Transverse colon (tissue), 4 donors: ENCODE measurements at regions not wholly inside any gene's neighbourhood (a gene's known extent, or its start where the extent isn't known, plus 50 kb on each side); places are given as distances from the start of the nearest gene placed in this dataset.
"Not testable (repeated sequence)": the region's sequence is repeated elsewhere in the genome, so short reads cannot be mapped to it uniquely, and the experiment has no call there.

Experiments used
- DNase-seq: peaks from one replicate; pipeline ENCODE4 v3.0.0-alpha.2; 2019
- H3K27ac ChIP-seq, 4 donors: fragments of 200-600 bp; sonication (generic); 2 replicates each; pipeline ENCODE4 v1.5.1; 2016 to 2018; ENCODE audit warnings: inconsistent platforms in 4 of 4
- H3K27me3 ChIP-seq: fragments of 200-600 bp; sonication (generic); 2 replicates; pipeline ENCODE4 v1.5.1; 2017; ENCODE audit warnings: inconsistent platforms
- H3K36me3 ChIP-seq, 4 donors: fragments of 200-600 bp; sonication (generic); 2 replicates each; pipeline ENCODE4 v1.5.1; 2017 to 2019; ENCODE audit warnings: inconsistent platforms in 4 of 4
- H3K4me1 ChIP-seq, 4 donors: fragments of 200-600 bp; sonication (generic); 2 replicates each; pipeline ENCODE4 v1.5.1; 2017 to 2020; ENCODE audit warnings: inconsistent platforms in 4 of 4
- H3K4me3 ChIP-seq, 4 donors: fragments of 200-600 bp; sonication (generic); 1 replicate in 1 of 4; 2 replicates in 3 of 4; pipeline versions ENCODE4 v1.5.1 to v1.6.1; 2017 to 2019; ENCODE audit warnings: inconsistent platforms in 4 of 4
- H3K9me3 ChIP-seq, 2 donors: fragments of 200-600 bp; sonication (generic); 2 replicates each; pipeline ENCODE4 v1.5.1; 2017 to 2019; ENCODE audit warnings: inconsistent platforms in 2 of 2
- EP300 ChIP-seq: sonication (generic); formaldehyde crosslinking; IDR thresholded peaks from one replicate; pipeline ENCODE4 v1.6.1; 2017; ENCODE audit warnings: antibody characterized with exemption, low read depth
- POLR2A ChIP-seq: fragments of 450-650 bp; IDR thresholded peaks from one replicate; pipeline ENCODE4 v1.6.1; 2016; ENCODE audit warnings: antibody characterized with exemption, mild to moderate bottlenecking, moderate library complexity
- POLR2AphosphoS5 ChIP-seq, 3 donors: sonication (generic); formaldehyde crosslinking; IDR thresholded peaks; one replicate each; pipeline ENCODE4 v1.6.1; 2016; ENCODE audit warnings: antibody characterized with exemption in 3 of 3
- WGBS, 2 donors: methylation state at CpG; one replicate each; pipeline ENCODE4 v1.1.5; 2018; ENCODE audit warnings: low coverage in 1 of 2; 5-methylcytosine and 5-hydroxymethylcytosine counted together
- in situ Hi-C, 4 donors: fragments of 200-750 bp; cut with MboI; loops; one replicate each; pipeline versions ENCODE4 v1.15.0 to v1.15.1; 2017; ENCODE audit warnings: low sequenced_read_pairs in 3 of 4, low pct_ligation_motif_present in 1 of 4, low pct_unique_long_range_greater_than_20kb in 1 of 4
- intact Hi-C: fragments of 100-400 bp; cut with DNase I; formaldehyde crosslinking; loops from one replicate; pipeline ENCODE4 v1.15.1; 2023; ENCODE audit warnings: low total_unique reads
- TF ChIP-seq, protein P1 (sequence below), 5 experiments: fragments of 200-600 bp in 3 of 5; fragments of 450-650 bp in 2 of 5; sonication (generic) in 3 of 5; IDR thresholded peaks; 1 replicate in 2 of 5; 2 replicates in 3 of 5; pipeline ENCODE4 v1.5.1; 2016 to 2017; ENCODE audit warnings: antibody characterized with exemption in 5 of 5, inconsistent platforms in 3 of 5, mild to moderate bottlenecking in 2 of 5, moderate library complexity in 1 of 5

DNA sequence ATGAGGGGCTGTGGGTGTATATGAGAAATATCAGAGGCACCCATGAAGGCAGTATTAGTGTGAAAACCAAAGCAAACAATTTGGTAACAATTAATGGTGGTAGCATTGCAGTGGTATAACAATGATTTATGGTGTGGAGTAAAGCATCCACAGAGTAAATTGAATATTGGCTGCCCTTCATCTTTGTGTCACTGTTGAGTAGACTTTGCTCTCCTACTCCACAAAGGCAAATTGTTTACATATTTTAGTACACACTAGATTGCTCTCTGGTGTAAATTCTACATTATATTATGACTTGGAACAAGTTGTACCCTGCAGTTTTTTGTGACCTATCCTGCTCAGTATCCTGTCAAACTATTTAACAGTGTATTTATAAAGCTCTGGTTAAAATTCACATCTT lies 455.5 kb upstream of the RORB start:
- Histone ChIP-seq H3K27me3 (no peaks in the 10 kb centered on the region), H3K36me3 (no peaks in the 10 kb centered on the region), H3K9me3 (no peaks in the 10 kb centered on the region), H3K27ac (no peak overlapping the region), H3K4me3 (no peak overlapping the region), H3K4me1 (no peaks in the 10 kb centered on the region)
- in situ Hi-C loops: no loop called here
- intact Hi-C loops: no loop called here
- TF ChIP-seq POLR2A: no peak
- DNase-seq: no peak

DNA sequence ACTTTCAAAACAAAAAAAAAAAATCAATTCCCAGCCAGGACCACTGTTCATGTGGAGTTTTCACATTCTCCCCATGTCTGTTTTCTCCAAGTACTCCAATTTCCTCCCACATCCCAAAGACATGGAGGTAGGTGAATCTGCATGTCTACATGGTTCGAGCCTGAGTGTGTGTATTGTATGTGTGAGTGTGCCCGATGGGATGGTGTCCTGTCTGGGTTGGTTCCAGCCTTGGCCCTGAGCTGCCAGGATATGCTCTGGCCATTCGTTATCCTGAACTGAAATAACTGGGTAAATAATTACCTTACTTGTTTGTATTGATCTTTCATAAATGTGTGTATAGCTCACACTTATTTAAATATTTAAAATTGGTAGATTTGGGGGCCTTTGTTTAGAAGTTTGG lies 452.3 kb upstream of the RORB start:
- no peaks in the 10 kb centered on the region for H3K9me3 ChIP-seq
- H3K27me3 ChIP-seq: no peaks in the 10 kb centered on the region
- in situ Hi-C loops: no loop called here
- no peak overlapping the region for H3K4me3 ChIP-seq
- WGBS, 2 donors: 57 to 76% methylated on average over 3 of the region's 3 CpGs
- TF ChIP-seq EP300 (no peak), POLR2A (no peak), POLR2AphosphoS5 (IDR thresholded peaks at IDR 0.05) (no peak)
- TF ChIP-seq, protein P1, sequence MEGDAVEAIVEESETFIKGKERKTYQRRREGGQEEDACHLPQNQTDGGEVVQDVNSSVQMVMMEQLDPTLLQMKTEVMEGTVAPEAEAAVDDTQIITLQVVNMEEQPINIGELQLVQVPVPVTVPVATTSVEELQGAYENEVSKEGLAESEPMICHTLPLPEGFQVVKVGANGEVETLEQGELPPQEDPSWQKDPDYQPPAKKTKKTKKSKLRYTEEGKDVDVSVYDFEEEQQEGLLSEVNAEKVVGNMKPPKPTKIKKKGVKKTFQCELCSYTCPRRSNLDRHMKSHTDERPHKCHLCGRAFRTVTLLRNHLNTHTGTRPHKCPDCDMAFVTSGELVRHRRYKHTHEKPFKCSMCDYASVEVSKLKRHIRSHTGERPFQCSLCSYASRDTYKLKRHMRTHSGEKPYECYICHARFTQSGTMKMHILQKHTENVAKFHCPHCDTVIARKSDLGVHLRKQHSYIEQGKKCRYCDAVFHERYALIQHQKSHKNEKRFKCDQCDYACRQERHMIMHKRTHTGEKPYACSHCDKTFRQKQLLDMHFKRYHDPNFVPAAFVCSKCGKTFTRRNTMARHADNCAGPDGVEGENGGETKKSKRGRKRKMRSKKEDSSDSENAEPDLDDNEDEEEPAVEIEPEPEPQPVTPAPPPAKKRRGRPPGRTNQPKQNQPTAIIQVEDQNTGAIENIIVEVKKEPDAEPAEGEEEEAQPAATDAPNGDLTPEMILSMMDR (IDR thresholded peaks at IDR 0.05): no peak
- intact Hi-C loops: no loop called here
- DNase-seq: no peak
- no peaks in the 10 kb centered on the region for H3K4me1 ChIP-seq
- no peak overlapping the region for H3K27ac ChIP-seq
- no peaks in the 10 kb centered on the region for H3K36me3 ChIP-seq

DNA sequence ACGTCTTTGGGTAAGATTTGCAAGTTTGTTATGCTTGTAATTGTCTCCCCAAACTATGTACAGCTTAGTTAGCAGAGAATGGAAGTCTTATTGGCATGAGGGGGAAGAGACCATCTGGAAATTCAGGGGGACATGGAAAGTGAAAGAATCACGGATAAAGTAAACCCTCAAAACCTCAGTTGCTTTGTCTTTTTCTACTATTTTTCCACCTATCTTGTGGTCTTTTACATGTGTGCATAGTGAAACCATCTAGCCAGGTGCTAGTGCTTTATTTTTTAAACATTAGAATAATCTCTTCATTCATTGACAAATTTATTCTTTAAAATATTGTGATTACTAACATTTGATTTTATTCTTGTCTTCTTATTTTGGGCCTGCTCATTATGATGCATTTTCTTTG lies 441.1 kb upstream of the RORB start:
- no peak for DNase-seq
- 54 to 56% methylated on average over 2 of the region's 2 CpGs for WGBS, 2 donors
- Histone ChIP-seq H3K36me3 (no peaks in the 10 kb centered on the region), H3K4me1 (no peaks in the 10 kb centered on the region), H3K27ac (no peak overlapping the region), H3K27me3 (no peaks in the 10 kb centered on the region), H3K9me3 (no peaks in the 10 kb centered on the region), H3K4me3 (no peak overlapping the region)
- TF ChIP-seq, protein P1 (IDR thresholded peaks at IDR 0.05): no peak
- TF ChIP-seq POLR2A (no peak), POLR2AphosphoS5 (IDR thresholded peaks at IDR 0.05) (no peak), EP300 (no peak)
- intact Hi-C loops: no loop called here
- in situ Hi-C loops: no loop called here

DNA sequence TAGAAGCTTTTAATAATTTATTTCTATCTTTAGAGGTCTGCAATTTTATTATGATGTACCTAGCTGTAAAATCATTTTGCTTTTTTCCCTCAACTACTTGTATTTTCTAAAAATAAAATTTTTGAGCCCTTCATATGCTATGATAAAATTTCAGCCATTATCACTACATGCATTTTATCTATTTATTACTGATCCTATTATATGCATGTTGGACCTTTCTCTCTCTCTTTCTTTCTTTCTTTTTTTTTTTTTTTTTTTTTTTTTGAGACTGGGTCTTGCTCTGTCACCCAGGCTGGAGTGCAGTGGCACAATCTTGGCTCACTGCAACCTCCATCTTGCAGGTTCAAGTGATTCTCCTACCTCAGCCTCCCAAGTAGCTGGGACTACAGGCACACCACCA lies 440.1 kb upstream of the RORB start:
- H3K4me1 ChIP-seq, H3K9me3 ChIP-seq, H3K27ac ChIP-seq, H3K27me3 ChIP-seq, H3K4me3 ChIP-seq, H3K36me3 ChIP-seq, in situ Hi-C loops, DNase-seq, intact Hi-C loops: not testable (repeated sequence)

DNA sequence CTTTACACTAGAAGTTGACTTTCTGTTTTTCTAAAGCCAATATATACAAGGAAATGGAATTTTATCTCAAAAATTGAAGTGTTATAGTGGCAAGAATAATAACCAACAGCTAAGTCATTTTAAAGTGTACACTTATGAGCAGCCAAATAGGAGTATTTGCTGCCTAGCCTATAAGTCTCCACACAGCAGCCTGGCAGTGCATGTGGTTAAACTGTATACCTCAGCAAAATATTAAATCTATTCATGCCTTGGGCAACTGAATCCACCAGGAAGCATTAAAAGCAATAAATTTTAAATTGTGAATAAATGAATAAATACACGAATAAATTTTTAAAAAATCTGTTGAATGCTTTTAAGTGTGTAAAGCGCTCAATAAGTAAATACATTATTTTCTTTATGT lies 432.4 kb upstream of the RORB start:
- in situ Hi-C loops: no loop called here
- TF ChIP-seq, protein P1 (IDR thresholded peaks at IDR 0.05): no peak
- no peak for TF ChIP-seq POLR2AphosphoS5 (IDR thresholded peaks at IDR 0.05)
- no peak for TF ChIP-seq EP300
- TF ChIP-seq POLR2A: no peak
- DNase-seq: no peak
- H3K4me3 ChIP-seq: no peak overlapping the region
- no peaks in the 10 kb centered on the region for H3K9me3 ChIP-seq
- H3K36me3 ChIP-seq: no peaks in the 10 kb centered on the region
- H3K27me3 ChIP-seq: no peaks in the 10 kb centered on the region
- no peak overlapping the region for H3K27ac ChIP-seq
- 93% methylated on average over 2 of the region's 2 CpGs for WGBS, 2 donors
- intact Hi-C loops: no loop called here
- H3K4me1 ChIP-seq: no peaks in the 10 kb centered on the region
